ENCODE measurements at regions not wholly inside any gene's neighbourhood (a gene's known extent, or its start where the extent isn't known, plus 50 kb on each side); places are given as distances from the start of the nearest gene placed in this dataset.
A peak's percentile ranks its signal among the peaks of the same experiment; 100 is the strongest.

DNA sequence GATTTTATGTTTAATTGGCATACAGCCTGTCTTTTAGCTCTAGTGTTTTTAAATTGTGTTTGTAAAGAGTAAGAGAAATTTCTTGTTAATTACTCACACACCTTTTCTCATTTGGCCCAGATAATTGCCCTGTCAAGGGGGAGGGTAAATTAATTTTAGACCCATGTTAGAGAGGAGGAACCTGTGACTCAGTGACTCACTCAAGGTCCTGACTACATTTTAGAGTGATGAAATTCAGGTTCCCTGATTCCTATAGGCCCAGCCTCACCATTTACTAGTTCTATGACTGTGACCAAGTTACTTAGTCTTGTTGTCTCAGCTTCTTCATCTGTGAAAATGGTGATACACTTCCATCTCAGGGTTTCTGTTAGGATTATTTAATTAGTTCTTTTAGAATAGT, 125.2 kb upstream of the DPH6 start:
- no peaks in the 10 kb centered on the region for H3K9me3 Mint-ChIP-seq
- TF ChIP-seq, protein P1, sequence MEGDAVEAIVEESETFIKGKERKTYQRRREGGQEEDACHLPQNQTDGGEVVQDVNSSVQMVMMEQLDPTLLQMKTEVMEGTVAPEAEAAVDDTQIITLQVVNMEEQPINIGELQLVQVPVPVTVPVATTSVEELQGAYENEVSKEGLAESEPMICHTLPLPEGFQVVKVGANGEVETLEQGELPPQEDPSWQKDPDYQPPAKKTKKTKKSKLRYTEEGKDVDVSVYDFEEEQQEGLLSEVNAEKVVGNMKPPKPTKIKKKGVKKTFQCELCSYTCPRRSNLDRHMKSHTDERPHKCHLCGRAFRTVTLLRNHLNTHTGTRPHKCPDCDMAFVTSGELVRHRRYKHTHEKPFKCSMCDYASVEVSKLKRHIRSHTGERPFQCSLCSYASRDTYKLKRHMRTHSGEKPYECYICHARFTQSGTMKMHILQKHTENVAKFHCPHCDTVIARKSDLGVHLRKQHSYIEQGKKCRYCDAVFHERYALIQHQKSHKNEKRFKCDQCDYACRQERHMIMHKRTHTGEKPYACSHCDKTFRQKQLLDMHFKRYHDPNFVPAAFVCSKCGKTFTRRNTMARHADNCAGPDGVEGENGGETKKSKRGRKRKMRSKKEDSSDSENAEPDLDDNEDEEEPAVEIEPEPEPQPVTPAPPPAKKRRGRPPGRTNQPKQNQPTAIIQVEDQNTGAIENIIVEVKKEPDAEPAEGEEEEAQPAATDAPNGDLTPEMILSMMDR (conservative IDR thresholded peaks at IDR 0.05), result no peak
- no peak overlapping the region for H3K4ac ChIP-seq (ENCODE audit: low read depth, low read length)

More for the DNA sequence above, 125.2 kb upstream of the DPH6 start:
- peak overlapping the region; percentile 83 for H2BK20ac ChIP-seq (ENCODE audit: low read depth, low read length, poor library complexity, severe bottlenecking)
- Mint-ChIP-seq H3K27me3 (ENCODE audit: low read depth) (no peaks in the 10 kb centered on the region), H3K4me3 (no peak overlapping the region), H3K4me1 (peaks cover 16 to 21% of the 10 kb centered on the region in 2 experiments), H3K27ac (no peak overlapping the region), H3K36me3 (ENCODE audit: insufficient read depth in 1 of 3, low read depth in 3 of 3) (no peaks in the 10 kb centered on the region)
- no peak overlapping the region for H3K4me2 ChIP-seq (ENCODE audit: insufficient read depth, insufficient read length, low read length)
- no peak overlapping the region for H2AFZ ChIP-seq (ENCODE audit: low read length)
- H3K4me1 ChIP-seq (ENCODE audit: insufficient read depth, low read length), result peaks cover 3% of the 10 kb centered on the region; the same call in 1 of the 2 replicates
- H3K79me1 ChIP-seq (ENCODE audit: insufficient read depth, low read depth, low read length, poor library complexity, severe bottlenecking), result no peaks in the 10 kb centered on the region
- no peak overlapping the region for H3K23ac ChIP-seq (ENCODE audit: insufficient read length, low read depth, low read length)
- H2AK5ac ChIP-seq (ENCODE audit: insufficient read length, low read length), result no peak overlapping the region
- H4K20me1 ChIP-seq (ENCODE audit: control insufficient read depth, insufficient read depth, insufficient read length), result no peaks in the 10 kb centered on the region
- H4K8ac ChIP-seq (replicated peaks; ENCODE audit: insufficient read length, low read depth, low read length), result no peak overlapping the region
- no peaks in the 10 kb centered on the region for H3K23me2 ChIP-seq (ENCODE audit: insufficient read length, low read depth, low read length, poor library complexity, severe bottlenecking)
- H3K9ac ChIP-seq (ENCODE audit: extremely low read depth, insufficient read length, low read length), result no peak overlapping the region
- no peak overlapping the region for H2BK12ac ChIP-seq (ENCODE audit: insufficient read length, low read depth, low read length)
- H3K27me3 ChIP-seq (ENCODE audit: insufficient read depth, low read length), result no peaks in the 10 kb centered on the region
- no peak overlapping the region for H2BK120ac ChIP-seq (ENCODE audit: low read depth, low read length, poor library complexity, severe bottlenecking)
- no peak overlapping the region for H3K56ac ChIP-seq (ENCODE audit: insufficient read length, low read depth, low read length)
- no peak for DNase-seq
- H2BK15ac ChIP-seq (ENCODE audit: low read depth, low read length), result no peak overlapping the region
- H2BK5ac ChIP-seq (ENCODE audit: insufficient read length, low read length), result no peak overlapping the region
- H3K18ac ChIP-seq (ENCODE audit: insufficient read length, low read depth, low read length), result no peak overlapping the region
- H4K91ac ChIP-seq (ENCODE audit: insufficient read length, low read depth, low read length), result no peak overlapping the region
- no peak overlapping the region for H3T11ph ChIP-seq (ENCODE audit: low read length)
- H3K9me3 ChIP-seq (ENCODE audit: control insufficient read depth, low read depth, low read length), result no peaks in the 10 kb centered on the region
- no peak overlapping the region for H4K5ac ChIP-seq (ENCODE audit: insufficient read length, low read depth, low read length)
- H3K79me2 ChIP-seq (ENCODE audit: insufficient read depth, low read length), result no peaks in the 10 kb centered on the region
- no peak overlapping the region for H3K14ac ChIP-seq (ENCODE audit: insufficient read depth, low read length)
- H3K27ac ChIP-seq (ENCODE audit: insufficient read length, low read depth, low read length), result no peak overlapping the region

Measured in H9 (cell line).